K562 (cell line): ENCODE measurements at regions not wholly inside any gene's neighbourhood (a gene's known extent, or its start where the extent isn't known, plus 50 kb on each side); places are given as distances from the start of the nearest gene placed in this dataset.

Experiments used
- ATAC-seq: fragments of 200-7000 bp; cut with Tn5 transposase; 3 replicates; pipeline ENCODE4 v1.9.1; 2020; ENCODE audit warnings: moderate library complexity
- BruUV-seq: library from RNA; stranded (reverse); fragments of 400-500 nt; replicated peaks from 2 replicates; lab custom pipeline; 2021; lab: Mats Ljungman, UMichigan
- CTCF ChIA-PET: fragments of 300-600 bp; formaldehyde crosslinking; extraction: SDS; loops from one replicate; lab custom pipeline; 2021; ENCODE audit warnings: low intra/inter-chr PET ratio; lab: Yijun Ruan, JAX
- POLR2A ChIA-PET: fragments of 300-600, 350-650 bp; sonication (Branson Sonifier 250); formaldehyde crosslinking; extraction: SDS; loops from one replicate; lab custom pipeline; 2021; ENCODE audit warnings: antibody characterized with exemption, inconsistent platforms; lab: Yijun Ruan, JAX
- DNase-seq, 4 experiments: peaks; one replicate each; pipeline versions ENCODE4 v3.0.0 to v3.0.0-alpha.2; 2011 to 2018; ENCODE audit warnings: low spot score in 3 of 4, mixed read lengths in 3 of 4; ENCODE audit errors: extremely low read depth in 1 of 4
- FAIRE-seq: peaks from 2 replicates; lab custom pipeline; 2011; peaks lifted over from hg19 to GRCh38; lab: Jason Lieb, UNC
- H2AFZ ChIP-seq: 2 replicates; pipeline ENCODE4 v1.6.0; 2011; ENCODE audit warnings: low read depth, low read length, control low read depth, inconsistent platforms
- H3K27ac ChIP-seq: fragments of 200-600 bp; 3 replicates; pipeline ENCODE4 v1.8.0; 2011; ENCODE audit warnings: low read depth, mild to moderate bottlenecking, control low read depth, inconsistent platforms, low read length, moderate library complexity, mixed read lengths; ENCODE audit errors: extremely low read depth
- H3K27me3 ChIP-seq, 2 experiments: fragments of 300-600 bp in 1 of 2; 2 replicates in 1 of 2; 3 replicates in 1 of 2; pipeline versions ENCODE4 v1.6.0 to v1.8.0; 2011; ENCODE audit warnings: inconsistent platforms in 2 of 2, low read length in 2 of 2, mild to moderate bottlenecking in 1 of 2, mixed read lengths in 1 of 2, moderate library complexity in 1 of 2; ENCODE audit not compliant: control insufficient read depth in 2 of 2, insufficient read depth in 2 of 2
- H3K36me3 ChIP-seq: fragments of 300-600 bp; 3 replicates; pipeline ENCODE4 v1.8.0; 2011; ENCODE audit warnings: mild to moderate bottlenecking, low read length, inconsistent platforms; ENCODE audit not compliant: control insufficient read depth, insufficient read depth
- H3K4me1 ChIP-seq, 2 experiments: fragments of 200-600 bp in 1 of 2; replicated peaks in 1 of 2; 2 replicates in 1 of 2; 3 replicates in 1 of 2; pipeline versions ENCODE4 v1.5.1 to v1.8.0; 2011; ENCODE audit warnings: inconsistent platforms in 2 of 2, low read length in 2 of 2, mild to moderate bottlenecking in 1 of 2, mixed read lengths in 1 of 2, moderate library complexity in 1 of 2; ENCODE audit not compliant: control insufficient read depth in 2 of 2, insufficient read depth in 2 of 2
- H3K4me2 ChIP-seq: 2 replicates; pipeline ENCODE4 v1.6.1; 2011; ENCODE audit warnings: low read length, control low read depth, inconsistent platforms, mixed read lengths; ENCODE audit not compliant: insufficient read depth
- H3K4me3 ChIP-seq: fragments of 200-600 bp; sonication (generic), shearing (Covaris generic); 2 replicates; pipeline ENCODE4 v1.5.1; 2016; ENCODE audit warnings: control low read depth, inconsistent platforms
- H3K79me2 ChIP-seq: fragments of 200-600 bp; 3 replicates; pipeline ENCODE4 v1.8.0; 2011; ENCODE audit warnings: low read length, inconsistent platforms; ENCODE audit not compliant: control insufficient read depth, insufficient read depth
- H3K9ac ChIP-seq, 2 experiments: 2 replicates each; pipeline versions ENCODE4 v1.6.0 to v1.6.1; 2011; ENCODE audit warnings: low read depth in 2 of 2, low read length in 2 of 2, control low read depth in 1 of 2, inconsistent platforms in 1 of 2, mild to moderate bottlenecking in 1 of 2, mixed read lengths in 1 of 2; ENCODE audit not compliant: insufficient read depth in 1 of 2
- H3K9me1 ChIP-seq: one replicate; pipeline ENCODE4 v1.6.0; 2011; ENCODE audit warnings: inconsistent platforms, mild to moderate bottlenecking, low read length, moderate library complexity; ENCODE audit not compliant: control insufficient read depth, insufficient read depth
- H3K9me3 ChIP-seq: replicated peaks from 2 replicates; pipeline ENCODE4 v1.5.1; 2011; ENCODE audit warnings: low read depth, low read length, inconsistent platforms; ENCODE audit not compliant: control insufficient read depth, insufficient read depth
- H4K20me1 ChIP-seq: replicated peaks from 2 replicates; pipeline ENCODE4 v1.6.1; 2011; ENCODE audit warnings: low read length, inconsistent platforms, mixed read lengths; ENCODE audit not compliant: control insufficient read depth, insufficient read depth
- E4F1 ChIP-seq: fragments of 250-450 bp; sonication (Bioruptor Pico); IDR thresholded peaks from 2 replicates; pipeline ENCODE4 v1.5.0; 2021; ENCODE audit warnings: mild to moderate bottlenecking, borderline replicate concordance
- HNRNPK ChIP-seq: fragments of 200-400 bp; formaldehyde crosslinking; IDR thresholded peaks from one replicate; pipeline ENCODE4 v1.6.1; 2018; ENCODE audit warnings: mild to moderate bottlenecking, low read depth, low read length; ENCODE audit not compliant: poor library complexity, severe bottlenecking
- ILK ChIP-seq: fragments of 450-650 bp; IDR thresholded peaks from 2 replicates; pipeline ENCODE4 v1.6.1; 2016; ENCODE audit warnings: missing genetic modification characterization, low read depth, mild to moderate bottlenecking, missing compliant biosample characterization, moderate library complexity, borderline replicate concordance
- MNT ChIP-seq, 2 experiments: fragments of 450-650 bp; conservative IDR thresholded peaks; 2 replicates each; pipeline ENCODE4 v1.6.1; 2017; ENCODE audit warnings: mild to moderate bottlenecking in 2 of 2, moderate library complexity in 2 of 2
- NCOA6 ChIP-seq: fragments of 450-650 bp; IDR thresholded peaks from 2 replicates; pipeline ENCODE4 v1.6.1; 2017; ENCODE audit warnings: mild to moderate bottlenecking
- NCOR1 ChIP-seq: fragments of 450-650 bp; IDR thresholded peaks from 2 replicates; pipeline ENCODE4 v1.6.1; 2016; ENCODE audit warnings: mild to moderate bottlenecking, moderate library complexity
- STAT5B ChIP-seq: fragments of 250-450 bp; sonication (Bioruptor Pico); IDR thresholded peaks from 2 replicates; pipeline ENCODE4 v1.8.0; 2021; ENCODE audit warnings: mild to moderate bottlenecking, inconsistent platforms
- TFE3 ChIP-seq: fragments of 450-650 bp; formaldehyde crosslinking; IDR thresholded peaks from 2 replicates; pipeline ENCODE4 v1.4.0; 2020; ENCODE audit warnings: mild to moderate bottlenecking, mixed read lengths
- TOE1 ChIP-seq, 2 experiments: fragments of 450-650 bp in 1 of 2; sonication (generic) in 1 of 2; formaldehyde crosslinking in 1 of 2; IDR thresholded peaks; 2 replicates each; pipeline versions ENCODE4 v1.7.1 to v1.8.0; 2016 to 2022; ENCODE audit warnings: borderline replicate concordance in 2 of 2, mild to moderate bottlenecking in 2 of 2, antibody characterized with exemption in 1 of 2, inconsistent platforms in 1 of 2, low read depth in 1 of 2, missing genetic modification reagents in 1 of 2, moderate library complexity in 1 of 2
- ZKSCAN1 ChIP-seq: fragments of 150-350 bp; IDR thresholded peaks from 2 replicates; pipeline ENCODE4 v1.6.1; 2016; ENCODE audit warnings: low read depth, low read length
- ZNF134 ChIP-seq: fragments of 250-450 bp; sonication (Bioruptor Pico); conservative IDR thresholded peaks from 2 replicates; pipeline ENCODE4 v1.4.0; 2020
- WGBS: fragments of 100-300 bp; shearing (Covaris generic); methylation state at CpG from one replicate; pipeline ENCODE4 v1.1.6; 2016; ENCODE audit warnings: low coverage, mixed read lengths; ENCODE audit not compliant: insufficient coverage; ENCODE audit errors: missing lambda C conversion rate; 5-methylcytosine and 5-hydroxymethylcytosine counted together
- in situ Hi-C: fragments of 300-500 bp; cut with MboI; formaldehyde crosslinking; loops from 4 replicates; pipeline ENCODE4 v1.15.0; 2018; ENCODE audit warnings: inconsistent platforms, mixed read lengths
- intact Hi-C: fragments of 100-400 bp; cut with micrococcal nuclease; formaldehyde crosslinking; loops from 2 replicates; pipeline ENCODE4 v1.14.2; 2022

- Histone ChIP-seq H3K4me2 (no peak overlapping the region), H3K9me1 (no peaks in the 10 kb centered on the region), H3K9ac (no peak overlapping the region), H3K36me3 (no peaks in the 10 kb centered on the region), H3K27me3 (no peaks in the 10 kb centered on the region), H3K9me3 (no peaks in the 10 kb centered on the region; the same call in 1 of the 2 replicates), H4K20me1 (no peaks in the 10 kb centered on the region), H2AFZ (no peak overlapping the region), H3K4me3 (no peak overlapping the region), H3K79me2 (no peaks in the 10 kb centered on the region), H3K27ac (no peak overlapping the region), H3K4me1 (no peaks in the 10 kb centered on the region)
- no TSS peak for BruUV-seq
- WGBS: 0% methylated on average over 1 of the region's 1 CpG
- DNase-seq (no peak), FAIRE-seq (no peak), ATAC-seq (no peak)
- ChIA-PET POLR2A (no interaction called here), CTCF (no interaction called here)
- no peak for TF ChIP-seq NCOR1
- TF ChIP-seq MNT (conservative IDR thresholded peaks at IDR 0.05): no peak
- TF ChIP-seq ILK (tag): no peak
- TF ChIP-seq STAT5B (CRISPR knock-in tag): no peak
- no peak for TF ChIP-seq HNRNPK
- no peak for TF ChIP-seq ZNF134
- TF ChIP-seq TFE3: no peak
- TF ChIP-seq ZKSCAN1: no peak
- no peak for TF ChIP-seq NCOA6
- TF ChIP-seq E4F1: no peak
- TF ChIP-seq TOE1 (IDR thresholded peaks at IDR 0.05; ENCODE audit: borderline replicate concordance): no peak
- TF ChIP-seq TOE1 (CRISPR knock-in tag; IDR thresholded peaks at IDR 0.05; ENCODE audit: borderline replicate concordance, low read depth): no peak
- intact Hi-C loops (no loop called here), in situ Hi-C loops (no loop called here)
Measured at GRCh38 chr10:24009736-24010135, 199.2 kb upstream of the KIAA1217 start.
